Amniotic epithelial cell (primary cell): ENCODE measurements at regions not wholly inside any gene's neighbourhood (a gene's known extent, or its start where the extent isn't known, plus 50 kb on each side); places are given as distances from the start of the nearest gene placed in this dataset.
A peak's percentile ranks its signal among the peaks of the same experiment; 100 is the strongest.
"Not testable (repeated sequence)": the region's sequence is repeated elsewhere in the genome, so short reads cannot be mapped to it uniquely, and the experiment has no call there.

Source experiments
- DNase-seq: peaks from one replicate; pipeline ENCODE4 v3.0.0-alpha.2; 2010; ENCODE audit warnings: low read depth

- peak; percentile 2 for DNase-seq
These were observed 112.0 kb upstream of the OR5AK2 start for GRCh38 chr11:56876621-56877275.

- DNase-seq = no peak
These were observed 106.7 kb upstream of the OR9G4 start for GRCh38 chr11:56855217-56855616.

- no peak for DNase-seq
These were observed 103.6 kb upstream of the OR9G4 start for GRCh38 chr11:56852131-56852530.

- DNase-seq = no peak
These were observed 101.4 kb upstream of the OR9G4 start for GRCh38 chr11:56849852-56850251.

GRCh38 chr11:56849250-56849649 is 100.8 kb upstream of the OR9G4 start:
- no peak for DNase-seq

- DNase-seq = no peak
These were observed 99.8 kb upstream of the OR9G4 start for GRCh38 chr11:56848141-56848809.

GRCh38 chr11:56846631-56847576 is 98.4 kb upstream of the OR9G4 start:
- peak; percentile 1 for DNase-seq

- DNase-seq = no peak
These were observed 96.7 kb upstream of the OR9G4 start for GRCh38 chr11:56845121-56845732.

GRCh38 chr11:56843816-56844215 is 95.3 kb upstream of the OR9G4 start:
- no peak for DNase-seq

- DNase-seq = no peak
These were observed 94.6 kb upstream of the OR9G4 start for GRCh38 chr11:56842814-56843794.

- peak; percentile 49 for DNase-seq
These were observed 92.8 kb upstream of the OR9G4 start for GRCh38 chr11:56841210-56841810.

- not testable (repeated sequence) for DNase-seq
These were observed 78.9 kb upstream of the OR9G4 start for GRCh38 chr11:56827357-56827756.

- DNase-seq = no peak
These were observed 71.4 kb upstream of the OR9G4 start for GRCh38 chr11:56819916-56820315.

GRCh38 chr11:56817661-56818060 is 69.2 kb upstream of the OR9G4 start:
- DNase-seq = no peak

- no peak for DNase-seq
These were observed 67.8 kb upstream of the OR9G4 start for GRCh38 chr11:56816259-56816658.

GRCh38 chr11:56808326-56808725 is 59.8 kb upstream of the OR9G4 start:
- DNase-seq = no peak

- DNase-seq = no peak
These were observed 51.3 kb upstream of the OR9G4 start for GRCh38 chr11:56799691-56800210.
